ENCODE measurements at regions not wholly inside any gene's neighbourhood (a gene's known extent, or its start where the extent isn't known, plus 50 kb on each side); places are given as distances from the start of the nearest gene placed in this dataset.

GRCh38 chr13:31914843-31915242, 116.7 kb upstream of the FRY start:
- intact Hi-C loops (cut with micrococcal nuclease): no loop called here
- TF ChIP-seq CTCF (IDR thresholded peaks at IDR 0.05; ENCODE audit: unreplicated experiment): no peak
- ChIA-PET CTCF (interaction anchor here (0.7 to 2.4 kb wide), 4 partner anchors 9 to 521 kb away, joined by 3 to 9 read pairs (median 3); no protein-coding TSS in a partner anchor), POLR2A (interaction anchor here (0.6 to 1.4 kb wide), 3 partner anchors 31 to 116 kb away, joined by 3 to 4 read pairs (median 4); partner anchors contain the start of gene FRY)
- Mint-ChIP-seq H3K4me3 (ENCODE audit: unreplicated experiment) (no peak overlapping the region), H3K4me1 (ENCODE audit: insufficient read depth, unreplicated experiment) (peaks cover 6% of the 10 kb centered on the region), H3K9me3 (ENCODE audit: unreplicated experiment) (no peaks in the 10 kb centered on the region), H3K27me3 (ENCODE audit: insufficient read depth, unreplicated experiment) (no peaks in the 10 kb centered on the region), H3K27ac (ENCODE audit: low read depth, unreplicated experiment) (no peak overlapping the region), H3K36me3 (ENCODE audit: insufficient read depth, unreplicated experiment) (no peaks in the 10 kb centered on the region)
- DNase-seq (ENCODE audit: unreplicated experiment): no peak
- no TSS peak for BruUV-seq (replicated peaks)

DNA sequence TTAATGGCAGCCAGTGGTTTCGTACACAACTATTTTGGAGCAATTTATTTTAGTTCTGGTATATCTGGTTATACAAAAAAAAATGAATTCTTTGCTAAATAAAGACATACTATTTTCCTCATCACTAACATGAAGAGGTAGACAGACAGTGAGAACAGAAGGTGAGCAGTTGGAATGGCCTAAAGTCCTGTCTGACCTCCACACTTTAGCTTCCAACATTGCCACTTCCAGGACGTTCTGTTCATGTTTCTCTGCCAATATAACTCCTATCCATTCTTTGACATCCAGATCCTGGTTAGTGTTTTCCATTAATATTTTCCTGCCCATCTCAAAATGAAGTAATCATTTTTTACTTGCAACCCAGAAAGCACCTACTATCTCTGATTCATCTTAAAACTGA, 112.9 kb upstream of the FRY start:
- no peak for TF ChIP-seq CTCF (IDR thresholded peaks at IDR 0.05; ENCODE audit: unreplicated experiment)
- Mint-ChIP-seq H3K36me3 (ENCODE audit: insufficient read depth, unreplicated experiment) (no peaks in the 10 kb centered on the region), H3K4me1 (ENCODE audit: insufficient read depth, unreplicated experiment) (no peaks in the 10 kb centered on the region), H3K27me3 (ENCODE audit: insufficient read depth, unreplicated experiment) (no peaks in the 10 kb centered on the region), H3K4me3 (ENCODE audit: unreplicated experiment) (no peak overlapping the region), H3K27ac (ENCODE audit: low read depth, unreplicated experiment) (no peak overlapping the region), H3K9me3 (ENCODE audit: unreplicated experiment) (no peaks in the 10 kb centered on the region)
- POLR2A ChIA-PET: interaction anchor here (0.6 to 2.3 kb wide), 2 partner anchors 12 to 27 kb away, joined by 3 to 6 read pairs; no protein-coding TSS in a partner anchor
- DNase-seq (ENCODE audit: unreplicated experiment): no peak
- BruUV-seq (replicated peaks): no TSS peak
- intact Hi-C loops (cut with micrococcal nuclease): no loop called here
- CTCF ChIA-PET: interaction anchor here (0.6 to 1.5 kb wide), 2 partner anchors 9 to 245 kb away, joined by 3 to 9 read pairs; no protein-coding TSS in a partner anchor

DNA sequence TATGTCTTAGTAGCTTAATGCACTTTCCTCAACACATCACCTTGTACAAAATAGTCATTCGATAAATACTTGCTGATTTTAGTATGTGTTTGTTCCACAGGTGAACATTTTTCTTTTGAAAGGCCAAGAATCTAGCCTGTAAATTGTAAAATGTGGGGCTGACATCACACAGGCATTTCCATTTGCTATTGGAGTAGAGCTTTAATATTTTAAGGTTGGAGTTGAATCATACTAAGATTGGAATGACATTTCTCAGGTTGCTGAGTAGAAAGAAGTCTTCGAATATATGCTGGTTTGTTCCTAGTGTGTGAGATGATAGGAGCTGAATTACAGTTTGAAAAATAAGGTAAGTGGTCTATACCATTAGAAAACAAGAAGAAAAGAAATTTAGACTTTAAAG, 112.3 kb upstream of the FRY start:
- no peak overlapping the region for H3K4me3 Mint-ChIP-seq (ENCODE audit: unreplicated experiment)
- no peaks in the 10 kb centered on the region for H3K4me1 Mint-ChIP-seq (ENCODE audit: insufficient read depth, unreplicated experiment)
- DNase-seq (ENCODE audit: unreplicated experiment): no peak
- H3K36me3 Mint-ChIP-seq (ENCODE audit: insufficient read depth, unreplicated experiment): no peaks in the 10 kb centered on the region
- no peak overlapping the region for H3K27ac Mint-ChIP-seq (ENCODE audit: low read depth, unreplicated experiment)
- H3K27me3 Mint-ChIP-seq (ENCODE audit: insufficient read depth, unreplicated experiment): no peaks in the 10 kb centered on the region
- TF ChIP-seq CTCF (IDR thresholded peaks at IDR 0.05; ENCODE audit: unreplicated experiment): no peak
- no peaks in the 10 kb centered on the region for H3K9me3 Mint-ChIP-seq (ENCODE audit: unreplicated experiment)
- ChIA-PET CTCF (interaction anchor here (0.6 to 1.5 kb wide), 3 partner anchors 9 to 245 kb away, joined by 3 to 9 read pairs (median 7); no protein-coding TSS in a partner anchor), POLR2A (interaction anchor here (0.6 to 2.3 kb wide), 3 partner anchors 10 to 26 kb away, joined by 3 to 6 read pairs (median 3); no protein-coding TSS in a partner anchor)
- intact Hi-C loops (cut with micrococcal nuclease): no loop called here
- no TSS peak for BruUV-seq (replicated peaks)

- Mint-ChIP-seq H3K4me3 (ENCODE audit: unreplicated experiment) (no peak overlapping the region), H3K4me1 (ENCODE audit: insufficient read depth, unreplicated experiment) (no peaks in the 10 kb centered on the region), H3K36me3 (ENCODE audit: insufficient read depth, unreplicated experiment) (no peaks in the 10 kb centered on the region), H3K27ac (ENCODE audit: low read depth, unreplicated experiment) (no peak overlapping the region), H3K9me3 (ENCODE audit: unreplicated experiment) (no peaks in the 10 kb centered on the region), H3K27me3 (ENCODE audit: insufficient read depth, unreplicated experiment) (no peaks in the 10 kb centered on the region)
- ChIA-PET CTCF (interaction anchor here (0.6 to 1.3 kb wide), 2 partner anchors 10 to 112 kb away, joined by 4 to 7 read pairs; no protein-coding TSS in a partner anchor), POLR2A (interaction anchor here (1.1 kb wide), 1 partner anchor 11 kb away, joined by 3 read pairs; no protein-coding TSS in a partner anchor)
- no peak for DNase-seq (ENCODE audit: unreplicated experiment)
- intact Hi-C loops (cut with micrococcal nuclease): no loop called here
- no TSS peak for BruUV-seq (replicated peaks)
- no peak for TF ChIP-seq CTCF (IDR thresholded peaks at IDR 0.05; ENCODE audit: unreplicated experiment)
These were observed 111.4 kb upstream of the FRY start for GRCh38 chr13:31919971-31920726.
